HTR-8/SVneo (cell line): ENCODE measurements at regions not wholly inside any gene's neighbourhood (a gene's known extent, or its start where the extent isn't known, plus 50 kb on each side); places are given as distances from the start of the nearest gene placed in this dataset.
"Not testable (repeated sequence)": the region's sequence is repeated elsewhere in the genome, so short reads cannot be mapped to it uniquely, and the experiment has no call there.

Experiments used
- DNase-seq: peaks from one replicate; pipeline ENCODE4 v3.0.0; 2011; ENCODE audit warnings: low spot score, mixed read lengths; ENCODE audit not compliant: insufficient read length
- FAIRE-seq: peaks from 2 replicates; lab custom pipeline; 2011; peaks lifted over from hg19 to GRCh38; lab: Jason Lieb, UNC

DNA sequence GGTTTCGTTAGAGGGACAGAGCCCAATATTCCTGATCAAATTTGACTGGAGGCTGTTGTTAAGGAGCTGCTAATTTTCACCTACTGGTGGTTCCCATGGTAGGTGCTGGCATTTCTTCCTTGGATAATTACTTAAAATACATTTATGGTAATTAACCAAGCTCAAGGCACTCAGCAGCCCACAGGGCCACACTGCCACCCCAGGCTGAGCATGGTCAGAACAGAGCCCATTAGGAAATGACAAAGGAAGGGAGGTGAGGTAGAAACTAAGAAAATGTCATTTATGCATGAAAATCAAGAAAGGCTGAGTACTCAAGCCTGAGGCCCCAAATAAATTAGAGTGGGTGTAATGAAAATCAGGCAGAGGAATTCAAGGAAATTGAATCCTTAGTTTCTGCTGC lies 510.2 kb upstream of the GYPC start:
- no peak for FAIRE-seq
- no peak for DNase-seq

DNA sequence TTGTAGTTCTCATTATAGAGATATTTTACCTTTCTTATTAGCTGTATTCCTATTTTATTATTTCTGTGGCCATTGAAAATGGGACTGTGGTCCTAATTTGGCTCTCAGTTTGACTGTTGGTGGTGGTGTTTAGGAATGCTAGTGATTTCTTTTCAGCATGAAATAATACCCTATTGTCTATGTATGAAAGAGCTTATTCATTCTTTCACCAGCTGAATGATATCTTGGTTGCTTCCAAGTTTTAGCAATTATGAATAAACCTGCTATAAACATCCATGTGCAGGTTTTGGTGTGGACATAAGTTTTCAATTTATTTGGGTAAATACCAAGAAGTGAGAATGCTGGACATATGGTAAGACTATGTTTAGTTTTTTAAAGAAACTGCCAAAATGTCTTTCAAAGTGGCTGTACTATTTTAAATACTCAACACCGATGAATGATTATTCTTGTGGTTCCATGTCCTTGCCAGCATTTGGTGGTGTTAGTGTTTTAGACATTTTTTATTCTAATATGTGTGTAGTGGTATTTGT lies 501.6 kb upstream of the GYPC start:
- FAIRE-seq (no peak), DNase-seq (no peak)

DNA sequence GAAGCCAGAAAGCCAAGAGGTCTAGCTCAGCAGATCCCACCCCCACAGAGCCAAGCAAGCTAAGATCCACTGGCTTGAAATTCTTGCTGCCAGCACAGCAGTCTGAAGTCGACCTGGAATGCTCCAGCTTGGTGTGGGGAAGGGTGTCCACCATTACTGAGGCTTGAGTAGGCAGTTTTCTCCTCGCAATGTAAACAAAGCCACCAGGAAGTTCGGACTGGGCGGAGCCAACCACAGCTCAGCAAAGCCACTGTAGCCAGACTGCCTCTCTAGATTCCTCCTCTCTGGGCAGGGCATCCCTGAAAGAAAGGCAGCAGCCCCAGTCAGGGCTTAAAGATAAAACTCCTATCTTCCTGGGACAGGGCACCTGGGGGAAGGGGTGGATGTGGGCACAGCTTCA lies 495.0 kb upstream of the GYPC start:
- DNase-seq, FAIRE-seq: not testable (repeated sequence)

DNA sequence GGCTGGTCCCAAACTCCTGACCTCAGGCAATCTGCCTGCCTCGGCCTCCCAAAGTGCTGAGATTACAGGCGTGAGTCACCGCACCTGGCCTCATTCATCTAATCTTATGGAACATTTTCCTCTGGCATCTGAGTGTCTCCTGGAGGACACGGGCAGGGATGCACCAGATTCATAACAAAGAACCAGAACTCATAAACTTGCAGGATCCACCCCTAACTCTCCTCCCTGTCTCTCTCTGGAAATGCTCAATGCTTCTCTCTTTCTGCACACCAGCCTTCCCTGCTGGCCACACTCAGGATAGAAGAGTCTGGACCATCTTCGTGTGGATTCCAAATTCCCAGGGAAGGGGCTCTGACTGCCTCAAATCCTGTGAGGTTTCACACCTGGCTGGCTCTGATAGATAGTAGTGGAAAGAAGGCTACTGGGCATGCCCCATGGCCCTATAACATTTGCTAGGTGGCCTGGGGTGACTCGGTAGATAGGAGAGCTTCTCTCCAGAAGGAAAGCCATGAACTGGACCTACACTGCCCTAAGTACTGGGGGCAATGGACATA lies 483.2 kb upstream of the GYPC start:
- no peak for FAIRE-seq
- no peak for DNase-seq

DNA sequence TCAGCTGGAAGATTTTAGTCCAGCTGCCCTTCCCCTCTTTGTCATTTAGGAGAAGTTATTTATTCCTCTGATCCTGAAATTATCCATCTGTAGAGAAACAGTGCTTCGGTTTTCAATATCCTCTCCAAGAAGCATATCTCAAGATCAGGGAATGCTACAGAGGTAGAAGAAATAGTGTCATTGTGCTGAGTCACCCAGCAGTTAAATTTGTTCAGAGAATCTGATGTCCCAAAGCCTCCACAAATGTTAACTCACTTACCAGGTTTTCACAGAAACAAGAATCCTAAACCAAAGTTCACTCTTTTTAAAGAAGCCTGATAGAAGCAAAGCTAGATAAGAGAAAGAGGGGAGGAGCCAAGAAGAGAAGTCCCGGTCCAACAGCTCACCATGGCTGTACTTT lies 480.7 kb upstream of the GYPC start:
- FAIRE-seq (no peak), DNase-seq (no peak)

DNA sequence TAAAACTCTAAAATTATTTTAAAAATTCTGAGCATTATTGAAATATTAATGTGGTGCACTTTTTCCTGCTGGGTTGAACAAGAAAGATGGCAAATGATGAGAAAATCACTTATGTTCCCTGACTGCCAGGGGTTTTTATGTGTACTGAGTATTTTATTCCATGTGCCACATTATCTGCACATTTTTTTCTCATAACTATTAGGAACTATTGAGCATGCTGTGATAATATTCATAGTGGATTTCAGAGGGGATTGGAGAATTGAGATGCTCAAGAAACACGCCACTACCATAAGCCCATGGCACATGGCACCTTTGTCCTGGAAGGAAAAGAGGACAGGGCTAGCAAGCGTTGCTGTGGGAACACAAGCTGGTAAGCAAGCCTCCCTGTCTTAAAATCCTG lies 478.5 kb upstream of the GYPC start:
- FAIRE-seq (no peak), DNase-seq (no peak)

DNA sequence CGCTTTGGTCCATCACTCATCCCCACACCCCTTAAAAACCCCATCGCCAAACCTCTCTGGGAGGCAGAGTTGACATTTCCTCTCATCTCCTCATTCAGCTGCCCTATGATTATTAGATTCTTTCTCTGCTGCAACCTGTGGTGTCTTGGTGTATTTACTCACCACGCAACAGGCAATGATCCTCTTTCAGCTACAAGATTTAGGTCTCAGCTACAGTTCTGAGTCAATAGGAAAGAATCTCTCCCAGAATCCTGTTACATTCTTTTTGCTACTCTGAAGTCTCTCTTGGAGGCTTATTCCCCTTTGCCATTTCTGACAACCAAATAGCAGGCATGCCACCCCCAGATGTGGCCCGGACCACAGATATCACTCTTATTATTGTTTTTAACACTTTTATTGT lies 468.3 kb upstream of the GYPC start:
- FAIRE-seq, result no peak
- no peak for DNase-seq

DNA sequence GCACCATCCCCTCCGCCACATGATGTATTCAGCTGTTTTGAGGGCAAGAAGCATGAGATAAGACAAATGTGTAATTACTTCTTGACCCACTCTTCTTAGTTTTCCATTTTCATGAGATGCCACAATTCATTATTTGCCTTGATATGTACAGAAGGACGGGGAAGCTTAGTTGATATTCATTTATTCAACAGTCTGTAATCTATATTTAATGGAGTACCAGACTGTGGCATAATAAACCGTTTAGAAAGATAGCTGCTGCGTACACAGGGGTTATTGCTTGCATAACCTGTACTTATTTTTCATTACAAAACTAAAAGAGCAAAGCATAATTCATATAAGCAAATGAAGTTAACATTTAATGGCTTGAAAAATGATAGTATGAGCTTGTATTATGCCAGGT lies 466.4 kb upstream of the GYPC start:
- DNase-seq (no peak), FAIRE-seq (no peak)

DNA sequence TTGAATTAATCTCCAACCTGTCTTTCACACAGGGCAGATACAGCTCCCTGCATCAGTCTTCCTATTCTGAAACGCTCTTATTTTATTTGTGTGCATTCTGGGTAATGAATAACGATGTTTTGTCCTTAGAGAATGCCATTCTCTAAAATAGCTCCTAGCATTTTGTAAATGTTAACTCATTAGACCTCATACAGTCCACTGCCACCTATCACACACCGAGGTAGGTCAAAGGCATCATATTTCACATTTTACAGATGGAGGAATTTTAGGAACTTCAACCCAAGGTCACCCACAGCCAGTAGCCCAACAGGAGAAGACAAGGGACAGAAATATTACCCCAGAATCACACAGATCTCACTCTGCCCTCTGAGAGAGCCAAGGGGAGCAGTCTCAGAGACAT lies 455.4 kb upstream of the GYPC start:
- no peak for FAIRE-seq

DNA sequence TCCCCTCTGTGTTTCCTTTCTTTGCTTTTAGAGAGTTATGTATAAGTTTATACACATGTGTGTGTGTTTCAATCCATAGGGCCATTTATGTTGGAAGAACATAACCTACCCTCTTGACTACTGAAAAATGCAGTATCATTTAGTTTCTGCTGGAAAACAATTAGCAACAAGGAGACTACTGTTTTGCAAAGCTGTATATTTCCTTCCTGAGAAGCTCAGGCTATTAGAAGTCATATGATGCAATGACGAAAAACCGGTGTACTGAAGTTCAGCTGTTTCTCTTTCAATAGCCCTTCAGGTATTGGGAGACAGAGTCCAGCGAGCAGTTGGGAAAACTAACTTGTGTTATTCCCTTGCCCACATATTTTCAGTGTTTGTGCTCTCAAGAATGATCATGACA lies 447.7 kb upstream of the GYPC start:
- no peak for FAIRE-seq

More for the DNA sequence above, 455.4 kb upstream of the GYPC start:
- no peak for DNase-seq

DNA sequence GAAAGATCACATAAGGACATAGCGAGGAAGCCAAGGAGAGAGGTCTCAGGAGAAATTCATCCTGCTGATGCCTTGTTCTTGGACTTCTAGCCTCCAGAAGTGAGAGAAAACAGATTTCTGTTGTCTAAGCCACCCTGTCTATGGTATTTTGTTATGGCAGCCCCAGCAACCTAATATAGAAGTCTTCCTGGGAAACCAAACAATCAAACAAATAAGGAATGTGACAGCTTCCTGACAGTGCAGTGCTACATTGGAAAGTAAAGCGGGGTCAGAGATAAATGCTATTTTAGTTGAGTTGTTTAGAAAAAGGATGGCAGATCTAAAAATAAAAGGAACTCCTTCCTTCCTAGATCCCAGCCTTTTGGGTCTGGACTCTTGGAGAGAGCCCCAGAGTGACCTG lies 443.2 kb upstream of the GYPC start:
- DNase-seq (no peak), FAIRE-seq (no peak)

More for the DNA sequence above, 447.7 kb upstream of the GYPC start:
- no peak for DNase-seq

DNA sequence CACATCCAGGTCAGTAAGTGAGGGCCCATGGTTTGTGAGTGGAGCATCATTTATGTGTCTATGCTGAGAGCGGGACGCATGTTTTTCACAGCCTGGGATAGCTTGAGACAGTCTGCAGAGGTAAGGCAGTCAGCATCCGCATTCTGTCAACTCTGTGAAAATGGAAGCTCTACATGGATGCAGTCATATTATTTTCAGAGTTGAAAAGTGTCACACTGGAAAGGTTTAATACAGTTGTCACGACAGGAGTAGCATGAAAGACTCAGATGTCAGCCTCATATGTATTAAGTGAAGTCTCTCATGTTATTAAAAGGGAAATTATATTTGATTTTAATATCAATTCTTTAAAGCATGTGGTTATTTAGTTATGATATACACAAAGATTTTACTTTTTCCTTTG lies 436.9 kb upstream of the GYPC start:
- no peak for FAIRE-seq

DNA sequence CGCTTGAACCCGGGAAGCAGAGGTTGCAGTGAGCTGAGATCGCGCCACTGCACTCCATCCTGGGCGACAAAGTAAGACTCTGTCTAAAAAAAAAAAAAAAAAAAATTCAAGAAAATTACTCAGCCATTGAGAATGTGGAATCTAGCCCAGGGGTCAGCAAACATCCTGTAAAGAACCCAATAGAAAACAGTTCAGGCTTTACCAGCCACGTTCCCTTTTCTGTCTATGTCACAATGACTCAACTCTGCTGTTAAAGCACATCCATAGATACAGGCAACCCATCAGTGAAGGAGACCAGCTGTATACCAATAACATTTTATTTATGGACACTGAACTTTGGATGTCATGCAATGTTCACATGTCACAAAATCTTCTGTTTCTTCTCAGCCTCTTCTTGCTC lies 435.6 kb upstream of the GYPC start:
- DNase-seq, result no peak
- FAIRE-seq, result no peak

More for the DNA sequence above, 436.9 kb upstream of the GYPC start:
- no peak for DNase-seq

DNA sequence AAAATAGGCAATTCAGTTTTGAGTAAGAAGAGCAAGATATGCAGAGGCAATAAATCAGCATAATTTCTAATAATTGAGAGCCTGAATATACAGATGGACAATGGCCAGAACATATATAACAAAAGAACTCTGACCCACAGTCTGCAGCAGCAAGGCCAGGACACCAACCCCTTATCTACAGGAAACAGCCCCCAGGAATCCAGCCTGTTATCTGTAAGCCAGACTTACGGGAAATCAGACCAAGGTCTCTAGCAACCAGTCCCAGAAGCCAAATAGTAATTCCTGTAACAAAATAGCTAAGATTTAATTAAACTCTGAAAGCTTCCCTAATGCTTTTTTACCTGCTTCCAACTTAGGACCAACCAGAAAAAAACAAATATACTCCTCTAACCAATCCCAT lies 434.5 kb upstream of the GYPC start:
- no peak for FAIRE-seq
- no peak for DNase-seq

DNA sequence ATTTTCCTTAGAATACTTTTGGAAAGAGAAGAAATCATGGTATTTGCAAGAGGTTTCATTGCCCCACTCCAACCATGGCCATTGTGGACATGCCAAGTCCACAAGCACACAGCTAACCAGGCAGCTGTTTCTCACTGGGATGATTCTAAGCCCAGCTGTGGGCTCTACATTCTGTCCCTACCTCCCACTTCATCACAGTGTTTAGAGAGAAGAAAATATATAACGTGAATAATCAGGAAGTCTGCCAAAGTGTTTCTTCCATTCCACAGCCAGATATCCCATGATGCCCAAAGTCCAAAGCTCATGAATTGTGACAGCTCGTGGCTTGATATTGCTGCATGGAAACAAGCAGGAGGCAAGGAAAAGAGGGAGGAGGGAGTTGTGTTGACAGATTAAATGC lies 433.7 kb upstream of the GYPC start:
- FAIRE-seq (no peak), DNase-seq (no peak)

DNA sequence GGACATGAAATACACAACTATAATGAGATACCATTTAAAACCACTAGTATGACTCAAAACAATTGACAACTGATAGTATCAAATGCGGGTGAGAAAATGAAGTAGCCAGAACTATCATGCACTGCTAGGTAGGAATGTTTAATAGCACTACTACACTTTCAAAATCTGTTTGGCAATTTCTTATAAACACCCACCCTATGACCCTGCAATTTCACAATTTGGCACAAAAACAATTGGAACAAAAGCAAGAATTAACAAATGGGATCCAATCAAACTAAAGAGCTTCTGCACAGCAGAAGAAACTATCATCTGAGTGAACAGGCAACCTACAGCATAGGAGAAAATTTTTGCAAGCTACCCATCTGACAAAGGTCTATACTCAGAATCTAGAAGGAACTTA lies 431.2 kb upstream of the GYPC start:
- no peak for FAIRE-seq

DNA sequence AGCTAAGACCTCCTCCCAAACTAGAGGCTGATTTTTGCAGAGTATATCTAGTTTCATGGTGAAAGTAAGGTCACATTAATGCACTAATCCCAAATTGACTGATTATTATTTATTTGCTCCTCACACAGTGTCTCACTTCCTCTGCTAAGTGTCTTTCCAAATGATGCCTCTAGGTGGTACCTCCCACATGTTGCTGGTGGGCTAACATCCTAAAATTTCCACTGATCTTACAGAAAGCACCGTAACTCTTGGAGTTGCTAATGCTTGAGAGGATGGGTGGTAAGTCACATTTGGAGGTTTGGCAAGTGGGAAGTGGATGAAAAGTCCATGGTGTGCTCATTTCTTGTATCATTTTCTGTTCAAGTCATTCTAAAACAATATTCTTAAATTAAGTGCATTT lies 428.7 kb upstream of the GYPC start:
- FAIRE-seq (no peak), DNase-seq (no peak)

More for the DNA sequence above, 431.2 kb upstream of the GYPC start:
- no peak for DNase-seq

DNA sequence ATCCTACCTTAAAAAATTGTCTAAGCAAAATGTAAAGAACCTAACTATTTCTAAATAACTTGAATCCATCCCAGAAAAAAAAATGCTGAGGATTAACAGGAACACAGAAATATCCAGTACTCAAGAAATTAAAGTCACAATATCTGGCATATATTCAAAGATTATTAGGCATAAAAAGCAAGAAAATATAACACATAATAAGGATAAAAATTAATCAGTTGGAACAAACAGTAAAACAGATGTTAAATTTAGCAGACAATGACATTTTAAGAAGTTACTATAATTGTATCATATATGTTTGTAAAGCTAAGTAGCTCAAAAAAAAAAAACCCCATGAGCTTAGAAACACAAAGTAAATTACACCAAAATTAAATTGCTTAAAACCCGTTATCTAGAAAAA lies 427.4 kb upstream of the GYPC start:
- no peak for DNase-seq

DNA sequence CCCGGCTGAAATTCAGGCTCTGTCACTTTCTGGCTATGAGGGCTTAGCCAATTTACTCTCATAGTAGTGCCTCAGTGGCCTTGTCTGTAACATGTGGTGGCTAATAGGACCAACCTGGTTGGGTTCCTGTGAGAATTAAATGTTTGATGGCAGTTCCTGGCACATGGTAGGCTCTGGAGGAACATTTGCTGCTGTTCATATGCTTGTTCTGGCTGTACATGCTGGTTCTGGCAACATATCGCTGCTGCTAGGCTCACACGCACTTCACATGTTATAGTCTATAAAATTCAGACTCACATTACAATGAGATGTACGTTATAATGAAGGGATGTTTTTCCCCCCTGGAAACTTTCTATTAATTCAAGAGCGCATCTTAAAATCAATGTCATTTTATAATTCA lies 417.7 kb upstream of the GYPC start:
- DNase-seq (no peak), FAIRE-seq (no peak)

More for the DNA sequence above, 427.4 kb upstream of the GYPC start:
- FAIRE-seq, result no peak

DNA sequence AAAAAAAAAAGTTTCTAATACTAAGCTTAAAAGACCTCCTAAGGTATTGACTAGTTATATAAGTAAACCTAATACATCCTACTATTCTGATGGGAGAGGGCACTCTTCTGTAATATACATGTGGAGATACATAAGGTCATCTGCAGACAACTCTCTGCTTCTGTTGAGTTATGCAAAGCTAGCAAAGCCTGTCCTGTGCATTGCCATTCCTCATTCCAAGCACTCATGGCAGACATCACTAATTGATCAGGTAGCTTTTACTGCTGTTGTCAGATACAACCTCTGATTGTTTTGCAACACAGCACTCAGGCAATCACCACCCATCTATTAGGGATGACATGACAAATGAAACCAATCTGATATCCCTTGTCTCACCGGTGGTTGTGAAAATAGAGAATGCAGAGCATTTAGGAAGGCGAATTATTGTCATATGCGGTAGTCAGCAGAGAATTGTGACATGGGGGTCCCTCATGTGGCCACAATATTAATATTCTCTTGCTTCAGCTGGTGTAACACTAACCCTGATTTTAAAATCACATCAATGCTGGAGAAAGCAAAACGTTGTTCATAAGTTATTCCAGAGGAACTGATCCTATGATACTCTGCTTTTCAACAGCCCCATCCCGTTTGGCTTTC lies 416.5 kb upstream of the GYPC start:
- FAIRE-seq, result no peak
- no peak for DNase-seq

DNA sequence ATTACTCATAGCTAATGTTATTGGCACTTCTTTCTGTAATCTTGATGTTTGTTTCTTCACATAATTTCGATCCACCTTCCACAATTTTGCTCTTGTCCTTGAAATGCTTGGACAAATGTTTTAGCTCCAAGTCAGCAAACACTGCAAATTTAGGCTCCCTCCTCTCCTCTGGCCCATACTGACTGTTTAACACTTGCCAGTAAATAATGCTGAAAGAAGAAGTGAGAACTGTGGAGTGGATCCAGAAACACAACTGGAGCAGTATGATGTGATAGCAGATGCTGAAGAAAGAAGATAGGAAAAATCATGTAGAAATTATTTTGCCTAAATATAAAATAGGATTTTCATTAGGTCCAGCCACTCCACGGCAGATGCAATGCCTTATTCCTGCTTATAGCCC lies 415.0 kb upstream of the GYPC start:
- DNase-seq (no peak), FAIRE-seq (no peak)

DNA sequence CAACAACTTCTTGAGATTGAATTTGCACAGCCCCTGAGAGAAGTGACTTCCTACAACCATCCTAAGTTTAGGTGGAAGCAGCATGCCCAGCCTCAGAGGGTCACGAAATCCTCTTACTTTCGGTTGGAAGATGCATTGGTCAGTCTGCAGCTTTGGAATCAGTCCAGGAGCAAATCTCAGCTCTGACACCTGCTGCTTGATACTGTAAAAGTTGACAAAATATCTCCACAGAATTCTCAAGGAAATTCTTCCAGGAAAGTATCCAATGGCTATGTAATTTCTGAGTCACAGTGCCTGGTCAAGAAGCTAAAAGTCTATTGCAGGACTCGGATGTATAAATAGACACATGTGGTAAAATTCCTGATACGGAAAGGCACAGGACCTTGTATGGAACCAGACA lies 414.5 kb upstream of the GYPC start:
- FAIRE-seq (no peak), DNase-seq (no peak)
